Right lobe of liver (tissue), 6 donors: ENCODE measurements at regions not wholly inside any gene's neighbourhood (a gene's known extent, or its start where the extent isn't known, plus 50 kb on each side); places are given as distances from the start of the nearest gene placed in this dataset.

Experiments used
- ATAC-seq, 4 donors: fragments of 200-7000 bp; cut with Tn5 transposase; one replicate each; pipeline ENCODE4 v1.9.1; 2020; ENCODE audit warnings: mild to moderate bottlenecking in 4 of 4, moderate library complexity in 4 of 4
- DNase-seq, 3 donors: peaks; one replicate each; pipeline ENCODE4 v3.0.0-alpha.2; 2020
- H3K27ac ChIP-seq, 3 donors: fragments of 200-600 bp; one replicate each; pipeline ENCODE4 v1.8.0; 2022
- H3K27me3 ChIP-seq, 2 donors: fragments of 200-600 bp; one replicate each; pipeline ENCODE4 v1.8.0; 2022
- H3K36me3 ChIP-seq, 4 donors: fragments of 200-600 bp; sonication (generic) in 1 of 4; one replicate each; pipeline versions ENCODE4 v1.5.1 to v1.8.0; 2017 to 2022; ENCODE audit warnings: control low read depth in 1 of 4
- H3K4me1 ChIP-seq, 4 donors: fragments of 200-600 bp; sonication (generic) in 1 of 4; one replicate each; pipeline versions ENCODE4 v1.5.1 to v1.8.0; 2017 to 2022; ENCODE audit warnings: control low read depth in 1 of 4
- H3K4me3 ChIP-seq, 3 donors: fragments of 200-600 bp; one replicate each; pipeline ENCODE4 v1.8.0; 2022
- H3K9me3 ChIP-seq, 4 donors: fragments of 200-600 bp; sonication (generic) in 1 of 4; one replicate each; pipeline versions ENCODE4 v1.5.1 to v1.8.0; 2017 to 2022; ENCODE audit warnings: control low read depth in 1 of 4
- POLR2A ChIP-seq: fragments of 450-650 bp; IDR thresholded peaks from one replicate; pipeline ENCODE4 v1.6.1; 2017; ENCODE audit warnings: antibody characterized with exemption, mild to moderate bottlenecking
- WGBS: methylation state at CpG from one replicate; pipeline ENCODE4 v1.1.6; 2018; ENCODE audit warnings: low coverage, low lambda C conversion rate; ENCODE audit not compliant: insufficient coverage; ENCODE audit errors: missing lambda C conversion rate; 5-methylcytosine and 5-hydroxymethylcytosine counted together
- intact Hi-C, 2 donors: fragments of 100-400 bp; cut with DNase I; formaldehyde crosslinking; loops; one replicate each; pipeline versions ENCODE4 v1.11.2 to v1.14.1; 2022
- TF ChIP-seq, protein P1 (sequence below), 4 donors: fragments of 200-600 bp in 3 of 4; fragments of 450-650 bp in 1 of 4; IDR thresholded peaks; one replicate each; pipeline versions ENCODE4 v1.5.1 to v1.8.0; 2016 to 2022; ENCODE audit warnings: antibody characterized with exemption in 4 of 4, mild to moderate bottlenecking in 2 of 4
- donor health status: DM: no; HTN: yes; CAD: no.
- donor health status: DM: no; HTN: no; CAD: no.
- donor health status: DM: no; HTN: no; CAD: no.
- donor health status: DM: no; HTN: yes; CAD: no.
- donor health status: DM: no; HTN: yes; CAD: no.

DNA sequence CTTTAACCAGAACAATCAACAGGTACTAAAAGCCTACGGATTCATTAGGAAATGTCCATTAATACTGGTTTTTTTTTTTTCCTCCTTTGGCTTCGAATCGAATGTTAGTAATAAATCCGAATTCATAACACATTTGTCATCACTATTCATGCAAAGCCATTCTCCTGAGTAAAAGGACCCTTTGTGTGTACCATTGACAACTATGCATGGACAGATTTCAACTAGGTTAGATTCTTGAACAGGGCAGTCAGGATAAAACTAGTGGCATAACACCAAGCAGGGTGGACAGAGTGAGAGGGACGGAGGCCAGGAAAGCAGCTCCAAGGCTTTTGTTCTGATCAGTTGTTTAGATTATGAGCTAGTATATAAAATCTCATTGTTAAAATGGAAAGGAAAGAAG is 1722.0 kb upstream of the TENM3 start:
- H3K36me3 ChIP-seq = no peaks in the 10 kb centered on the region
- TF ChIP-seq, protein P1, sequence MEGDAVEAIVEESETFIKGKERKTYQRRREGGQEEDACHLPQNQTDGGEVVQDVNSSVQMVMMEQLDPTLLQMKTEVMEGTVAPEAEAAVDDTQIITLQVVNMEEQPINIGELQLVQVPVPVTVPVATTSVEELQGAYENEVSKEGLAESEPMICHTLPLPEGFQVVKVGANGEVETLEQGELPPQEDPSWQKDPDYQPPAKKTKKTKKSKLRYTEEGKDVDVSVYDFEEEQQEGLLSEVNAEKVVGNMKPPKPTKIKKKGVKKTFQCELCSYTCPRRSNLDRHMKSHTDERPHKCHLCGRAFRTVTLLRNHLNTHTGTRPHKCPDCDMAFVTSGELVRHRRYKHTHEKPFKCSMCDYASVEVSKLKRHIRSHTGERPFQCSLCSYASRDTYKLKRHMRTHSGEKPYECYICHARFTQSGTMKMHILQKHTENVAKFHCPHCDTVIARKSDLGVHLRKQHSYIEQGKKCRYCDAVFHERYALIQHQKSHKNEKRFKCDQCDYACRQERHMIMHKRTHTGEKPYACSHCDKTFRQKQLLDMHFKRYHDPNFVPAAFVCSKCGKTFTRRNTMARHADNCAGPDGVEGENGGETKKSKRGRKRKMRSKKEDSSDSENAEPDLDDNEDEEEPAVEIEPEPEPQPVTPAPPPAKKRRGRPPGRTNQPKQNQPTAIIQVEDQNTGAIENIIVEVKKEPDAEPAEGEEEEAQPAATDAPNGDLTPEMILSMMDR (IDR thresholded peaks at IDR 0.05) = no peak
- TF ChIP-seq POLR2A = no peak
- no peak overlapping the region for H3K27ac ChIP-seq
- H3K27me3 ChIP-seq = no peaks in the 10 kb centered on the region
- H3K4me1 ChIP-seq = no peaks in the 10 kb centered on the region
- no peak for ATAC-seq
- H3K4me3 ChIP-seq = no peak overlapping the region
- DNase-seq = no peak
- intact Hi-C loops = no loop called here
- 34% methylated on average over 5 of the region's 5 CpGs for WGBS
- no peaks in the 10 kb centered on the region for H3K9me3 ChIP-seq

- H3K9me3 ChIP-seq = no peaks in the 10 kb centered on the region
- no peak for TF ChIP-seq POLR2A
- TF ChIP-seq, protein P1 (IDR thresholded peaks at IDR 0.05) = no peak
- no peak overlapping the region for H3K27ac ChIP-seq
- H3K4me1 ChIP-seq = no peaks in the 10 kb centered on the region
- no peak for ATAC-seq
- H3K4me3 ChIP-seq = no peak overlapping the region
- intact Hi-C loops = no loop called here
- no peaks in the 10 kb centered on the region for H3K36me3 ChIP-seq
- no peak for DNase-seq
- no peaks in the 10 kb centered on the region for H3K27me3 ChIP-seq
- 49% methylated on average over 4 of the region's 4 CpGs for WGBS
Measured at GRCh38 chr4:180525523-180526077, 1717.6 kb upstream of the TENM3 start.

GRCh38 chr4:180528003-180528402 is 1715.2 kb upstream of the TENM3 start:
- DNase-seq = no peak
- TF ChIP-seq, protein P1 (IDR thresholded peaks at IDR 0.05) = no peak
- no peak for TF ChIP-seq POLR2A
- Histone ChIP-seq H3K27ac (no peak overlapping the region), H3K4me1 (no peaks in the 10 kb centered on the region), H3K9me3 (no peaks in the 10 kb centered on the region), H3K4me3 (no peak overlapping the region), H3K36me3 (no peaks in the 10 kb centered on the region), H3K27me3 (no peaks in the 10 kb centered on the region)
- ATAC-seq = no peak
- intact Hi-C loops = no loop called here
- WGBS = 79% methylated on average over 9 of the region's 9 CpGs

DNA sequence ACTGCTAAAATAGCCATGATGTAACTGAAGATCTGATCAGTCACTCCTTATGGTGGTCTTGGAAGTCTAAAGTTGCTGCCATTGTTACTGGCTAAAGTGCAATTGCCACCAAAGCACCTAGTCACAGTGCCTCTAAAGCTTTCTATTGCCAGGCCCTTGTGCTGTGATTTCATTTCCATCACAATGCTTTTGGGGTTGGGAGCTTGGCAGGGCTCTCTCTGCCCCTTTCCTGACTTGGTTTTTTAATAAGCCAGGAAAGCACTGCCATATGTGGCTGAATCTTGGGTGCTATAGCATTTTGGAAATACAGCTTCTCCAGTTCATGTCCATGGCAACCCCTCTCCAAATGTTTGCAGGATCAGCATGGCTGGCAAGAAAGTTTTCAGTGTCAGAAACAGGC is 1712.4 kb upstream of the TENM3 start:
- H3K4me3 ChIP-seq = no peak overlapping the region
- intact Hi-C loops = no loop called here
- H3K27ac ChIP-seq = no peak overlapping the region
- DNase-seq = no peak
- H3K27me3 ChIP-seq = no peaks in the 10 kb centered on the region
- ATAC-seq = no peak
- H3K4me1 ChIP-seq = no peaks in the 10 kb centered on the region
- TF ChIP-seq POLR2A = no peak
- TF ChIP-seq, protein P1 (IDR thresholded peaks at IDR 0.05) = no peak
- H3K36me3 ChIP-seq = no peaks in the 10 kb centered on the region
- H3K9me3 ChIP-seq = no peaks in the 10 kb centered on the region

DNA sequence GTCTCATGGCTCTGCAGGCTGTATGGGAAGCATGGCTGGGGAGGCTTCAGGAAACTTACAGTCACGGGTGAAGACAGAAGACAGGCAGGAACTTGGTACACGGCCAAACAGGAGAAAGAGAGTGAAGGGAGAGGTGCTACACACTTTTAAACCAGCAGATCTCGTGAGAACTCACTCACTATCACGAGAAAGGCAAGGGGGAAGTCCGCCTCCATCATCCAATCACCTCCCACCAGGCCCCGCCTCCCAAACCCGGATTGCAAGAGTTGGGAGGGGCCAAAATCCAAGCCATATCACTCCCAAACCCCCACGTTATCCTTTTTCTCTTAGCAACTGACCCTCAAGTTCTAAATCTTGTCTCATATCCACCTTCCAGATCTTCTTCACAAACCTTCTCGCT is 1710.5 kb upstream of the TENM3 start:
- TF ChIP-seq, protein P1 (IDR thresholded peaks at IDR 0.05) = no peak
- no peak for TF ChIP-seq POLR2A
- ATAC-seq (no peak), DNase-seq (no peak)
- intact Hi-C loops = no loop called here
- H3K27ac ChIP-seq = no peak overlapping the region
- no peaks in the 10 kb centered on the region for H3K4me1 ChIP-seq
- 41% methylated on average over 5 of the region's 9 CpGs for WGBS
- no peaks in the 10 kb centered on the region for H3K27me3 ChIP-seq
- no peak overlapping the region for H3K4me3 ChIP-seq
- H3K9me3 ChIP-seq = no peaks in the 10 kb centered on the region
- H3K36me3 ChIP-seq = no peaks in the 10 kb centered on the region
